ENCODE measurements at regions not wholly inside any gene's neighbourhood (a gene's known extent, or its start where the extent isn't known, plus 50 kb on each side); places are given as distances from the start of the nearest gene placed in this dataset.
A peak's percentile ranks its signal among the peaks of the same experiment; 100 is the strongest.
"Not testable (repeated sequence)": the region's sequence is repeated elsewhere in the genome, so short reads cannot be mapped to it uniquely, and the experiment has no call there.

DNA sequence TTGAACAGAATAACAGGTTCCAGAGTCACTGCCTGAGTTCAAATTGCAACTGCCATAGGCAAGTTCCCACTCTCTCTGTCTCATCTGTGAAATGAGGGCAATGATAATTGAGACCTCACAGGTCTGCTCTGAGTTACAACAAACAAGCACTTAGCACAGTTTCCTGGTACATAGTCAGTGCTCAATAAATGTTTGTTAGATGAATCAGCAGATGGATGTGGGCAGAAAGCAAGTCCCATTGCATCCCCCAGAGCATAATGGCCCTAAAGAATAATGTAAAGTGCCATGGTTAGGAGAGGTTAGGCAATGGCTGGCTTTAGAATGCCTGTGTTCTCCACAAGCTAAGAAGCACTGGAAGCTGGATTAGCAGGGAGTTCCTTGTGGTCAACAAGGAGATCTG lies 136.5 kb upstream of the LARP1 start:
- DNase-seq: no peak

DNA sequence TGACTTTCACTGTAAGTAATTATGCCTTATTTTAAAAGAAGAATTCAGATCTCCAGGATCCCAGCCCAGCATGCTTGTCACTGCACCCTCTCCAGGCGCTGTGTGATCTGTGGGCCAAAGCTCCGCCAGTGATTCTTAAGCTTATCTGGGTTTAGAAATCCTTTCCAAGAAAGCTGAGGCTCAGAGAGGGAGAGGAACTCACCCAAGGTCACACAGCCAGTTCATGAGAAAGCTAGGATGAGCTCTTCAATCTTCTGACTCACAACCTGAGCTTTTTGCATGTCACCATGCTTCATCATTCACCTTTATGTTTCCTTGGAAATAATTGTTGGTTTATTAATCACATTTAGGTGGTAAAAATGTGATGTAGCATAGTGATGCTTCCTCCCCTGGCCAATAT lies 136.6 kb upstream of the HAND1 start:
- DNase-seq: no peak

GRCh38 chr5:154614125-154614524 lies 136.1 kb upstream of the HAND1 start:
- no peak for DNase-seq

DNA sequence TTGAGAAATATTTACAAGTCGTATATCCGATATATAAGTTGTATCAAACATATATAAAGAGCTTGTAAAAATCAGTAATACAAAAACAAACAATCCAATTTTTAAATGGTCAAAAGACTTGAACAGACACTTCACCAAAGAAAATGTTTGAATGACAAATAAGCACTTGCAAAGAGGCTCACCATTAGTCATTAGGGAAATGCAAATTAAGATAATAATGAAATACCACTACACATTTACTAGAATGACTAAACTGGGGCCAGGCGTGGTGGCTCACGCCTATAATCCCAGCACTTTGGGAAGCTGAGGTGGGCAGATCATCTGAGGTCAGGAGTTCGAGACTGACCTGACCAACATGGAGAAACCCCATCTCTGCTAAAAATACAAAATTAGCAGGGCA lies 134.6 kb upstream of the HAND1 start:
- no peak for DNase-seq

DNA sequence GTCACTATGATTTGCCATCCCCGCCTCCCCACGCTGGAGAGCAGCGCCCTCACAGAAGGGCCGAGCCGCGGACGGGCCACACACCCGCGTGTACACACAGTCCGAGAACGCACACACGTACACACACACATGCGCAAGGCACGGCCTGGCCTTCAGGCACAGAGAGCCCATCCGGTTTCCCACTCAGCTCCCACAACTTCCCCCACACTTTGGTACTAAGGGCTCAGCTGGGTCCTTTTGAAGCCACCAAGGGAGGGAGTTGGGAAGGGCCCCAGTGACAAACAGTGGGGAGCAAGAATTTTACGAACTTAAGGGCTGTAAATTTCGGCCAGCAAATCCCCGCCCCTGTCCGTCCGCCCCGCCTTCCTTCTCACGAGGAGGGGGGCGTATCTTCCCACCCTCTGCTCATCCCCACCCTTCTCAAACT lies 133.3 kb upstream of the HAND1 start:
- no peak for DNase-seq

DNA sequence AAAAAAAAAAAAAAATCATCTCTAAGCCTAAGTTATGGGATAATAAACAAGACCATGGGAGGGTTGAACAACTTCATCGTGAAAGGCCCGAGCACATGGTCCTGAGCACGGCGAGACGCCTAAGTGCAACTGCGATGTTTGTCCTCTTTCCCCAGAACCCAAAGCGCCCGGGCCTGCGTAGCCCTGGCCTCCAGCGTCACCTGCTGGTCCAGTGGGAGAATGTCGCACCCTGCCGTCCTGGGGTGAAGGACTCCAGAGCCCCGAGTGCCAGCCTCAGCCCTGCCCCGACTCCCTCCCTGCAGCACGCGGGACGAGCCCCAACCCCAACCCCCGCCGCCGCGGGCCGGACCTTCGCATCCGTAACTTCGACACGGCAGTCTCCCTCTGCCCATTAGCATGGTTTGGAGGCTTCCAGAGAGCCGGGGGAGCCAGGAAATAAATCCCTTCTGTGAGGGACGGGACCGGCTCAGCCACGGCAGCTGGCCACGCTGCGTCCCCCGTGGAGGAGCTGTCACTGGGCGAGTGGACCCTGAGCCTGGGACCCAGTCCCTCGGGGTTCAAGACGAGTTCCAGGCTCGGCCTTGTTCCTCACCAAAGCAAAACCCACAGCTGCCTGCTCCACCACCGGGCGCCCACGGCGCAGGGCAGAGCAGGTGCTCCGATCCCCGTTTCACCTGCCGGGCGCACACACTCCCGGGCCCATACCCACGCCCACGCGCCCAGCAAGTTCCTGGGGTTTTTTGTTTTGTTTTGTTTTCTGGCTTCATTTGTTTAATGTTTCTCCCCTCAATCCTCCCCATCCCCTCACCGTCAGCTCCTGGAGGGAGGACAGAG lies 132.5 kb upstream of the HAND1 start:
- peak; percentile 64 for DNase-seq

GRCh38 chr5:154609251-154609650 lies 131.2 kb upstream of the HAND1 start:
- peak; percentile 30 for DNase-seq

- no peak for DNase-seq
Observed at GRCh38 chr5:154608531-154609011, 130.5 kb upstream of the HAND1 start.

- no peak for DNase-seq
Observed at GRCh38 chr5:154607746-154608145, 129.7 kb upstream of the HAND1 start.

- no peak for DNase-seq
Observed at GRCh38 chr5:154606246-154606645, 128.2 kb upstream of the HAND1 start.

DNA sequence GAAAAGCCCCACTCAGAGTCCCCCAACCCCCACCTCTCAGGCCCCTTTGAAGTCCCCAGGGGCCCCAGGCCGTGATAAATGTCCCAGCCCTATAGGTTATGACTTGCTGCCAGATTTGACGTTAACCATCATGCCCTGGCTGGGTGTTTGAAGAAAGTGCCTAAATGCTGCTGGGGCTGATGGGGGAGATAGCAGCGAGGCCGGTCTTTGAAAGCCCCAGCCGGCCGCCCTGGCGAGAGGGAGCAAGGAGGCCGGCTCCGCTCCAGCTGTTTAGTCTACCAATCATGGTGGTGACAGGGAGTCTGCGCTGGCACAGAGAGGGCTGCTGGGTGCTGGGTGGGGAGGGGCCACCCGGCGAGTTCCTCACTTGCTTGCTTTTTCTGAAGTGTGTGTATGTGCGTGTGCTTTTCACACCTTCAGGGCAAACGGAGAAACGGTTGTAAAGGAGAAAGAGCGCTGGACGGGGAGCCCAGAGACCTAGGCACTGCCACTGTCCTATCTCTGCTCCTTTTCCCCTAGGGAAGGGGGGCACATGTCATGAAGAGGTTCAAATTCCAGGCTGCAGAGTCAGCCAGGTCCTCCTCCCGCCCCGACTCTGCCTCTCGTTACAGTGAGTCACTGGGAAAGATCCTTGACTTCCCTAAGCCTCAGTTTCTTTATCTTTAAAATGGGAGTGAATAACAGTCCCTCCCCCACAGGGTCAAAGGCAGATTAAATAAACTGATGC lies 126.1 kb upstream of the HAND1 start:
- no peak for DNase-seq

DNA sequence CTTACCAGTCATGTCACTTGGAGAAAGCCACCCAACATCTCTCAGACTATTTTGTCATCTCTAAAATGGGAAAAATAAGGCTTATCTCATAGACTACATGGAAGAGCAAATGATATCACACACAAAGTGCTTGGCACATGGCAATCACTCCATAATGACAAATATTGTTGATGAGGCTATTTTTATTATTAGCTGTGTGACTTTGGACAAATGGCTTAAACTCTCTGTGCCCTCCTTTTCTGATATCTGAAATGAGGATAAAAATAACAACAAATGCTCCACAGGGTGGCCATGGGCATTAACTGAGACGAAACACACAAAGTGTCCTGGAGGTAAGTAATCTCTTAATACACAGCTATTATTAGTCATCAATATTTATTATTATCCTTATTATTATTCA lies 125.5 kb upstream of the HAND1 start:
- DNase-seq: no peak

GRCh38 chr5:154603011-154603410 lies 125.0 kb upstream of the HAND1 start:
- no peak for DNase-seq

DNA sequence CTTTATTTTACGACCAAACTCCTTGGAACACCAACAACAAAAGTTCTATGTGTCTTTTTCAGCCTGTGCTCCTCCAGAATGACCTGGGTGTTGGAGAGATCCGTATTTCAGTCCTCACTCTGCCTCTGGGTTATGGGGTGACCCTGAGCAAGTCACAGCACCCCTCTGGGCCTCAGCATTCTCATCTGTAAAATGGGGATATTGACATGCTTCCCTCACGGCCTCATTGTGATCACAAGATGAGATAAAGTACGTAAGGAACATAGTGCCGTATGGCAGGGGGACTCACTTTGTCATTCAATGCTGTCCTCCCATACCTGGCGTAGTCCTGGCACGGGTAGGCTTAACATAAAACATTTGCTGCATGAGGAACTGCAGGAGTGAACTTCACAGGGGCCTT lies 123.0 kb upstream of the HAND1 start:
- DNase-seq: no peak

DNA sequence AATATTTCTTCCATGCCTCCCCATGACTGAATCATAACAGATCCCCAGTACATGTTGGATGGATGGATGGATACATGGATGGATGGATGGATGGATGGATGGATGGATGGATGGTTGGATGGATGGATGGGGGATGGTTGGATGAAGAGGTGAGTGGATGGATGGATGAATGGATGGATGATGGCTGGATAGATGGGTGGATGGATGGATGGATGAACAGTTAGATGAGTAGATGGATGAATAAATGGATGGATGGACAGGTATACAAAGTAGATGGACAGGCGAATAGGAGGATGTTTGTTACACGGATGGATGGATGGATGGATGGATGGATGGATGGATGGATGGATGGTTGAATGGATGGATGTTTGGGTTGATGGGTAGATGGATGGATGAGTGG lies 120.0 kb upstream of the HAND1 start:
- no peak for DNase-seq

- not testable (repeated sequence) for DNase-seq
Observed at GRCh38 chr5:154596844-154597243, 118.8 kb upstream of the HAND1 start.

DNA sequence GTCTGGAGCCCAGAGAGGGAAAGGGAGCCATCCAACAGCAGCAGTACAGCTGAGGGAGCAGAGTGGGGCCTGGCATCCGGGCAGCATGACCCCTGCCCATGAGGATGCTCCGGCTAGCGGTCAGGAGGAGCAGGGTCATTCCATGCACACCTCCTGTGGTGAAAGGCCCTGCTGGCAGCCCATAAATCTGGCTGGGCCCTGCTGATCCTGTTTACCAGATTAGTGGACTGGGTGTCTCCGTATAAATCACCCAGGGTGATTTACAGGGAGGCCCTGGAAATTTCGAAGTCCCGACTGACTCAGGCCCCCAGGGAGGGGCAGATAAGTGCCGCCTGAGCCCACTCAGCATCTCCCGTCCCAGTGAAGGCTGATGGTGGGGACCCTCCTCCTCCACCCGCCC lies 117.6 kb upstream of the HAND1 start:
- DNase-seq: no peak

DNA sequence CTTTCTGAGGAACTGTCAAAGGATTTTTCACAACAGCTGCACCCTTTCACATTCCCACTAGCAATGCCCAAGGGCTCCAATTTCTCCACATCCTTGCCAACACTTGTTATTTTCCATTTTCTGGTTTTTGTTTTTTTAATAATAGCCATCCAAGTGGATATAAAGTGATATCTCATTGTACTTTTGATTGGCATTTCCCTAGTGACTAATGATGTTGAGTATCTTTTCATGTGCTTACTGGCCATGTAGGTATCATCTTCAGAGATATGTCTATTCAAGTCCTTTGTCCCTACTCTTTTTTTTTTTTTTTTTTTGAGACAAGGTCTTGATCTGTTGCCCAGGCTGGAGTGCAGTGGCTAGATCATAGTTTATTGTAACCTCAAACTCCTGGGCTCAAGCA lies 115.8 kb upstream of the HAND1 start:
- DNase-seq: no peak

DNA sequence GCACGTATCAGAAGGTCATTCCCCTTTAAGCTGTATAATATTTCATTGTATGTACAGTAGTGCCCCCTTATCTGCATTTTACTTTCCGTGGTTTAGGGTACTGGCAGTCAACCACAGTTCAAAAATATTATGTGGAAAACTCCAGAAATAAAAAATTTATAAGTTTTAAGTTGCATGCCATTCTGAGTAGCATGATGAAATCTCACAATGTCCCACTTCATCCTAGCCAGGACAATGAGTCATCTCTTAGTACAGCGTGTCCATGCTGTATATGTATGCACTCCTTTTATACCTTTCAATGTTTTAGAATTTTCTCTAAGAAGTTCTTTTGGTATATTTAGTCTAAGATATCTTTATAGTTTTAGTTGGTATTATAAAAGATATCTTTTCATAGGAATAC lies 115.0 kb upstream of the HAND1 start:
- no peak for DNase-seq

DNA sequence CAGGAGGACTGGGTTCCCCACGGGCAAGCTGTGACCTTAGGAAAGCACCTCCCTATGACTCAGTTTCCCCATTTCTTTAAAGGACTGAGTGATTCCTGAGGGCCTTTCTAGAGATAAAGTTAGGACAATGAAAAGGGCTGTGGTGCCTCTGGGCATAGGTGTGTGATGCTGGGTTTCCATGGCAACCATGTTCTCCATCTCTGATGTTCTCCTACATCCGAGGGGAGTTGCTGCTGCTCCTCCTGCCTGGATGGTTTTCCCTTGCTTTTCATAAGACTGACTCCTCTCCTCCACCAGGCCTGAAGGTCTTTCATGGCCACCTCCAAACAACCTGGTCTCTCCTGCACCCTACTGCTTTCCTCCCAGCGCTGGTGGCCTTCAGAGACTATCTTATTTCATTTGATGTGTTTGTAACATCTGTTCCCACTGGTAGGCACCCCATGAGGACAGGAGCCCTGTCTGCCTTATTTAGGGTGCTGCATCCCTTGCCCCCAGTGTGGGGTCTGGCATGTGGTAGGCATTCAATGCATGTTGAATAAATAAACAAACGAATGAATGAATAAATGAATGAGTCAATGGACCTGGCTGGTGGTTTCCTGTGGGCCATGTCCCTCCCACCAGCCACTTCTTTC lies 112.2 kb upstream of the HAND1 start:
- no peak for DNase-seq

GRCh38 chr5:154589511-154589910 lies 111.5 kb upstream of the HAND1 start:
- DNase-seq: no peak

GRCh38 chr5:154588833-154589425 lies 110.9 kb upstream of the HAND1 start:
- DNase-seq: not testable (repeated sequence)

DNA sequence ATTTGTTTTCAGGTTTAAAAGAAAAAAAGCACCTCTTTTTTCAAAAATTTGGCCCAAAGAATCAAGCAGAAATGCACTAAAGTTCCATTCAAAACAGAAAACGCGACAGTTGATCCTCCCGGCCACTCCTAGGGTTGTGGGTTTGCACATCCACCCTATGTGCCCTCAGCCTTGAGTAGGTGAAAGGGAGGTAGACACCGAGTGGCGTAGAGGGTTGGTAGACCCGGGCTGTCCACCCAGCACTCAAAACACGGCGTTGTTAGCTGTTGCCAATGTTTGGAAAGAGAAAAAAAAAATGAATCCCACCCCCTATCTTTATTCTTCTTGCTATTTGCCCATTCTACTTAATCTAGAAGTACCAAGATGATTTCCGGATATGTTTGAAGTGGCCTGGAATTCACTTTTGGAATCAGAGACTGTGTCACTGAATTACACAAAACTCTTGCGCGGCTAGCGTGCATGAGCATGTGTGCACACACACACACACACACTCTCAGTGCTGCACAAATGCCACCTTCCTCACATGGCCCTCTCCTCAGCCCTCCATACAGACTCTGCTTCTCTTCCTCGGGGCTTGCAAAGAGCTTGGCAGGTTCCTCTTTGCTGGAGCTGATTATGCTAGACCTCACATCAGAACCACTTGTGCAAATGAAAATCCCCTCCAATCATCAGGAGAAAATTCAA lies 110.2 kb upstream of the HAND1 start:
- no peak for DNase-seq

All from inflammatory macrophage treated with lipopolysaccharide for 4 hours (primary cell).